CD4-positive, alpha-beta T cell treated with Interleukin-4 for 4 hours (primary cell): ENCODE measurements at regions not wholly inside any gene's neighbourhood (a gene's known extent, or its start where the extent isn't known, plus 50 kb on each side); places are given as distances from the start of the nearest gene placed in this dataset.

Experiments
- DNase-seq: peaks from one replicate; pipeline ENCODE4 v3.0.0-alpha.2; 2020

- no peak for DNase-seq
Measured at GRCh38 chrX:43525901-43526610, 130.0 kb upstream of the MAOA start.

- DNase-seq: no peak
Measured at GRCh38 chrX:43526878-43527277, 129.2 kb upstream of the MAOA start.

GRCh38 chrX:43527801-43528200 lies 128.3 kb upstream of the MAOA start:
- DNase-seq: no peak

GRCh38 chrX:43530837-43531236 lies 125.3 kb upstream of the MAOA start:
- no peak for DNase-seq

- DNase-seq: no peak
Measured at GRCh38 chrX:43540318-43540717, 115.8 kb upstream of the MAOA start.

- DNase-seq: no peak
Measured at GRCh38 chrX:43551590-43551989, 104.5 kb upstream of the MAOA start.

- no peak for DNase-seq
Measured at GRCh38 chrX:43552156-43552555, 103.9 kb upstream of the MAOA start.

- no peak for DNase-seq
Measured at GRCh38 chrX:43552703-43553102, 103.4 kb upstream of the MAOA start.

- no peak for DNase-seq
Measured at GRCh38 chrX:43553257-43553656, 102.8 kb upstream of the MAOA start.

DNA sequence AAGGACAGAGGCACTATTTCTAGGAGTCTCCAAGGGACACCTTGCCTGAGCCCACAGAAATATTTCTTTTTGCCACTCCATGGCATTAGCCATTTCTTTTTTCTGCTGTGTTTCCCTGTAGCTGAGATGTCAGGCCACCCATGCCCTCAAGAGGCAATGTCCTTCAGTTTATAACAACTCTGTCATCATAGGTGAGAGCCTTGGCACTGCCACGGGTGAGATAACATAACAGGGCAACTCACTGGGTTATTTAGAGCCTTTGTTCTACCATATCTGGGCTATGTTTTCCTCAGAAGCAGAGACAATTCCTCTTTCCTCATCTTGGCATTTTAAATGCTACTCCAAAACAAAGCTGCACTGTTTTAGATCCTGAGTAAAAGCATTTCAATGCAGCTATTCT lies 99.9 kb upstream of the MAOA start:
- no peak for DNase-seq

DNA sequence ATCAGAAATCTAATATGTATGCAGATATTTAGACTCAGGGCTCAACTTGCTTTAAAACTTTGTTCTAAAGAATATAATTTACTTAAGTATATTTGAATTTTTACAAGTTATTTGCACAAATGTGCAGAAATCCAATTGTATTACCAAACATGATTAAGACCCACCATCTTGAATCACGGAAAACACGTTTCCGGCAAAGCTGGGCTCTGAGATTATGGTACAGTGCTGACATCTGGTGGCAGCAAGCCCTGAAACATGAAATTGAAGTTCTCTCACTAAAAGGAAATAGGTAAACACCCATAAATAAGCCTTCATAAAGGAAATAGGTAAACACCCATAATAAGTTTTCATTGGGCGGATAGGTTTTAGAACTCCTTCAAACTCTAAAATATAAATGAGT lies 98.3 kb upstream of the MAOA start:
- peak; percentile 58 for DNase-seq

- DNase-seq: peak; percentile 7
Measured at GRCh38 chrX:43559644-43560043, 96.5 kb upstream of the MAOA start.

GRCh38 chrX:43560247-43560946 lies 95.7 kb upstream of the MAOA start:
- DNase-seq: no peak

GRCh38 chrX:43562372-43562771 lies 93.7 kb upstream of the MAOA start:
- no peak for DNase-seq

DNA sequence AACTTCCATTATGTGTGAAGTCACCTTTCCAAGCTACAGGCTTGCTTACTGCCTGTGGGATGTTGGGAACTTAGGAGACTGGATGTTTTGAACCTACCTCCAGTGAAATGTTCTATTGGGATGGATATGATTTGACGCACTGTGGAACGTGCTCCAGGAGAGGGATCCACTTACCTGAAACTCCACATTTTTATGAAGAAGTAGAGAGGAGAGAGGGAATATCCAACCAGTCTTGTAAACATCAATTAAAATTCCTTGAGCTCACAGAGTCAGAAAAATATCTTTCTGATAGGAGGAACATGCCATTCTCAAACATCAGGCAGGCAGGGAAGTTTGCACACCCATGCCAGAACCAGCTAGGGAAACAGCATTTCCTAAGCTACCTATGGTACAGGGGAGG lies 91.1 kb upstream of the MAOA start:
- no peak for DNase-seq

DNA sequence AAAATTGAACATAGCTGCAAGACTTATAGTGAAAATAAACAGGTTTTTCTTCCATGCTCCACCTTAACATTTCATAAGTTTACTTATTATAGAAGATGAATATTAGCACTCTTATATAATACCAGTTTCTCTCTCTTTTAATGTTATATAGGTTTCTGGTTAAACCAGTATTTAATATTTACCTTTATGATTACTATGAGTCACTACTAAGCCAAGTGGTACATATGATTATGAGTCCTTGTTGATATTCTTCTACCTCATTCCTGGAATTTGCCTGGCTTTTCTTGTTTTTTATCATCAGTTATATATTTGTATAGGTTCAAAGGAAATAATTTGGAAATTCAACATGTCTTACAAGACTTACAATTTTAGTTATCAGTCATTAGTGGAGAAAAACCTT lies 89.9 kb upstream of the MAOA start:
- no peak for DNase-seq

GRCh38 chrX:43573441-43574015 lies 82.6 kb upstream of the MAOA start:
- no peak for DNase-seq

DNA sequence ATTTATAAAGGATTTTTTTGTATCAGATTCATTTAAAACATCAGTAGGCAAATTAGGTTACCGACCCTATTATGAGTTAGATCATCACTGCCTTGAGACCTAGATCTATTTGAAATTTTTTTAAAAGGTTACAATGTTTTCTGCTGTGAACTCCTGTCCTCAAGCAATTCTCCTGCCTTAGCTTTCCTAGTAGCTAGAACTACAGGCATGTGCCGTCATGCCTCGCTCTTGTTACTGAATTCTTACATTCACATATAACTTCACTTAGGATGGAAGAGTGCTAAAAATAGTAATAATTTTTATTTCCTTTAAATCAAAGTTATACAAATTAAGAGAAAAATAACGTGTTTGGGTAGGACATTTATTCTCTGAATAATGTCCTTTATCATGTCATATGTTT lies 75.5 kb upstream of the MAOA start:
- DNase-seq: no peak

DNA sequence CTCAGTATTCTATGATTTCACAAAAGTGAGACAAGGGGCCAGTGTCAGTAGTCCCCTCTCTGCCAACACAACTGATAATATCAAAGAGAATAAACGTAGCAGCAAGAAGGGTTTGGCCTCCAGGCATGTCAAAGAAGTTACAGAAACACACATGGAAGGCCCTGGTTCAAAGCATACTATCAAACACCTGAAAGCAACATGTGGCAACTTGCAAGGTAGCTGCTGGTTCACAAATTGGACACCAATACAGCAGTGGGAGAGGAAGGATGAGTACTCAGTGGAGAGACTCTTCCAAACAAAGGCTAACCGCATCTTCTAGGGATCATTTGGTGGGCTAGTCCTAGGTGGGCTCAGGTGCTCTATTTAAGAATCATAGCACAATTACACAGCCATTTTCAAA lies 74.9 kb upstream of the MAOA start:
- no peak for DNase-seq

GRCh38 chrX:43581888-43582539 lies 74.1 kb upstream of the MAOA start:
- DNase-seq: no peak

DNA sequence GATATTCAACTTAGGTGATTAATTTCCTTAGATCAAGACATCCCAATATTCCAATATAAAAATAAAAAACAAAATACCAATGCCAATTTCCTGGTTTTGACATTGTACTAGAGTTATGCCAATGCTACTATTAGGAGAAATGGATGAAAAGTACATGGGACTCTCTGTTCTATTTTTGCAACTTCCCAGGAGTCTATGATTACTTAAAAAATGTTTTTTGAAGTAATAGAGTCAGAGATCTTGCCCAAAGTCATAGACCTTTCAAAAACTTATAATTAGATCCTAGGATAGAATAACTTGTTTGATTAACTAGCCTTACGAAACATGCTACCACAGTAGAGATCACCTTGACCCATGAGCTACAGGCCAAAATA lies 73.6 kb upstream of the MAOA start:
- no peak for DNase-seq

GRCh38 chrX:43585922-43586321 lies 70.2 kb upstream of the MAOA start:
- DNase-seq: no peak

DNA sequence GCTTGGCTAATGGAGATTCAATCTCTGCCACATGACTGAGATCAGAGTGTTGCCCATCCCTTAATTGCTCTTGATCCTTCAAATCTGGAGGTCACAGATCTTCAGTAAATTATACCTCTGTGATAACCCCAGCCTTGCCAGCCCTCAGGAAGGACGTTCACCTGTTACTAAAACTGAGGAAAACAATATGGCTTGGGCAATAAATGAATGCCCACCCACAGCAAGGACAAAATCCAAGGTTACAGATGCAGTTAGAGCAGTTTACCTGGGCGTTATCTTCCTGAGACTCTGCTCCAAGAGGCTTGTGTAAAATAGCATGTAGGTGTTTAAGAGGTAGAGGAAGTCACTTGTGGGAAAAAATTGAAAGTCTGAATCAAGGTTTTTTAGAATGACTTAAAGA lies 69.3 kb upstream of the MAOA start:
- no peak for DNase-seq

DNA sequence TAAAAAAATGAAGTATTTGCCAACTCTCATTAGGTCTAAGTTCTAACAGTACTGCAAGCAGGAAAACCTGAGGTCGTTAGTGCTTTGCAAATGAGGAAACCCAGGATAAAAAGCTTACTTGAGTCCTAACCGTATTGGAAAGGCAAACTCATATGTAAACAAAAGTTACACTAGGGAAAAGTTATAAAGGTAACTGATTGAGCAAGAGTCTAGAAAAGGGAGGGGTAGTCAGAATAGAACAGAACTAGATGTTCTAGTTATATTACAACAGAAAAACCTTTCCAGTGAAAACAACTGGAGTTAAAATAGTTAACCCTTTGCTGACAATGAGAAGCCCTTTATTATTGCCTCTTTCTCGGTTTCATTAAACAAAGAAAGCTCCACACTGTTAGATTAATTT lies 66.4 kb upstream of the MAOA start:
- no peak for DNase-seq
